ENCODE measurements at regions not wholly inside any gene's neighbourhood (a gene's known extent, or its start where the extent isn't known, plus 50 kb on each side); places are given as distances from the start of the nearest gene placed in this dataset.

DNA sequence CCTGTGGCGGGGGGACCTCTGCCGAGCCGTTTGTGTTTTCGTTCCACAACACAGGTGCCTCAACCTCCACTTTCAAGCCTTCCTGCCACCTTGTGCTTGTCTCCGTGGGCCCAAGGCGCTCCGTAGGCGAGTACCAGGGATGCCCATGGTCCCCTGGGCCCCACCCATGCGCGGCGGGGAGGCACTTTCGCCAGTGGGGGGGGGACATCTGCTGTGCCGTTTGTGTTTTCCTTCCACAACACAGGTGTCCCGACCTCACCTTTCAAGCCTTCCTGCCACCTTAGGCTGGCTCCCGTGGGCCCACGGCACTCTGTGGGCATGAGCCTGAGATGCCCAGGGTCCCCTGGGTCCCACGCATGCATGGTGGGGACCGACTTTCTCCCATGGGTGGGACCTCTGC is 335.9 kb downstream of the ALG10 start:
- H3K27me3 ChIP-seq (ENCODE audit: control insufficient read depth in 3 of 3, insufficient read depth in 3 of 3, low read length in 3 of 3) = no peaks in the 10 kb centered on the region
- H3K27ac ChIP-seq (ENCODE audit: low read depth in 1 of 3, low read length in 2 of 3) = no peak overlapping the region
- DNase-seq (no peak), FAIRE-seq (no peak)
- no peaks in the 10 kb centered on the region for H3K36me3 ChIP-seq (ENCODE audit: control insufficient read depth in 3 of 3, insufficient read depth in 2 of 3, low read depth in 1 of 3, low read length in 3 of 3)
- no peaks in the 10 kb centered on the region for H3K4me1 ChIP-seq (ENCODE audit: control insufficient read depth in 3 of 3, insufficient read depth in 2 of 3, low read depth in 1 of 3, low read length in 2 of 3)
- 62 to 68% (median 66%) methylated on average over 18 of the region's 18 CpGs for WGBS, 3 donors
- H3K4me3 ChIP-seq (ENCODE audit: low read depth in 1 of 3, low read length in 3 of 3) = no peak overlapping the region
- peaks cover 4 to 98% of the 10 kb centered on the region in 2 donors for H3K9me3 ChIP-seq (ENCODE audit: control insufficient read depth in 2 of 2, insufficient read depth in 1 of 2, low read depth in 1 of 2, low read length in 1 of 2)

DNA sequence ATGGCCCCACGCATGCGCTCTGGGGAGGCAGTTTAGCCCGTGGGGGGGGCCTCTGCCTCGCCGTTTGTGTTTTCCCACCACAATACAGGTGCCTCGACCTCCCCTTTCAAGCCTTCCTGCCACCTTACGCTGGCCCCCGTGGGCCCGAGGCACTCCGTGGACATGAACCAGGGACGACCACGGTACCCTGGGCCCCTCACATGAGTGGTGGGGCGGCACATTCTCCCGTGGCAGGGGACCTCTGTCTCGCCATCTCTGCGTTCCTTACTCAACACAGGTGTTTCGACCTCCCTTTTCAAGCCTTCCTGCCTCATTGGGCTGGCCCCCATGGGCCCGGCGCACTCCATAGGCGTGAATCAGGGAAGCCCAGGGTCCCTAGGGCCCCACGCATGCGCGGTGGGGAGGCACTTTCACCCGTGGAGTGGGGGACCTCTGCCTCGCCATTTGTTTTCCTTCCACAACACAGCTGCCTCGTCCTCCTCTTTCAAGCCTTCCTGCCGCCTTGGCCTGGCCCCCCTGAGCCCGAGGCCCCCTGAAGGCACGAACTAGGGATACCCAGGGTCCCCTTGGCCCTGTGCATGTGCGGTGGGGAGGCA is 339.5 kb downstream of the ALG10 start:
- Histone ChIP-seq H3K4me1 (ENCODE audit: control insufficient read depth in 3 of 3, insufficient read depth in 2 of 3, low read depth in 1 of 3, low read length in 2 of 3) (no peaks in the 10 kb centered on the region), H3K36me3 (ENCODE audit: control insufficient read depth in 3 of 3, insufficient read depth in 2 of 3, low read depth in 1 of 3, low read length in 3 of 3) (no peaks in the 10 kb centered on the region), H3K9me3 (ENCODE audit: control insufficient read depth in 2 of 2, insufficient read depth in 1 of 2, low read depth in 1 of 2, low read length in 1 of 2) (peaks cover 8 to 98% of the 10 kb centered on the region in 2 donors), H3K4me3 (ENCODE audit: low read depth in 1 of 3, low read length in 3 of 3) (no peak overlapping the region), H3K27me3 (ENCODE audit: control insufficient read depth in 3 of 3, insufficient read depth in 3 of 3, low read length in 3 of 3) (no peaks in the 10 kb centered on the region), H3K27ac (ENCODE audit: low read depth in 1 of 3, low read length in 2 of 3) (no peak overlapping the region)
- 53 to 60% (median 59%) methylated on average over 29 to 30 of the region's 30 CpGs for WGBS, 3 donors
- no peak for FAIRE-seq
- DNase-seq = no peak

DNA sequence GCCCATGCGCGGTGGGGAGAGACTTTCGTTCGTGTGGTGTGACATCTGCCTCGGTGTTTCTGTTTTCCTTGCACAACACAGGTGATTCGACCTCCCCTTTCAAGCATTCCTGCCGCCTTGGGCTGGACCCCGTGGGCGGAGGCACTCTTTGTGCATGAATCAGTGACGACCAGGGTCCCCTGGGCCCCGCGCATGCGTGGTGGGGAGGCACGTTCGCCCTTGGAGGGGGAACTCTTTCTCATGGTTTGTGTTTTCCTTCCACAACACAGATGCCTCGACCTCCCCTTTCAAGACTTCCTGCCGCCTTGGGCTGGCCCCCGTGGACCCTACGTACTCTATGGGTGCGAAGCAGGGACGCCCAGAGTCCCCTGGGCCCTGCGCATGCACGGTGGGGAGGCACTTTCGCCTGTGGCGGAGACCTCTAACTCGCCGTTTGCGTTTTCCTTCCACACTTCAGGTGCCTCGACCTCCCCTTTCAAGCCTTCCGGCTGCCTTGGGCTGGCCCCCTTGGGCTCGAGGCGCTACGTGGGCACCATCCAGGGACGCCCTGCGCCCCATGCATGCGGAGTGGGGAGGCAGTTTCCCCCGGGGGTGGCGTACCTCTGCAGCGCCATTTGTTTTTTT is 340.9 kb downstream of the ALG10 start:
- H3K4me3 ChIP-seq (ENCODE audit: low read depth in 1 of 3, low read length in 3 of 3) = no peak overlapping the region

DNA sequence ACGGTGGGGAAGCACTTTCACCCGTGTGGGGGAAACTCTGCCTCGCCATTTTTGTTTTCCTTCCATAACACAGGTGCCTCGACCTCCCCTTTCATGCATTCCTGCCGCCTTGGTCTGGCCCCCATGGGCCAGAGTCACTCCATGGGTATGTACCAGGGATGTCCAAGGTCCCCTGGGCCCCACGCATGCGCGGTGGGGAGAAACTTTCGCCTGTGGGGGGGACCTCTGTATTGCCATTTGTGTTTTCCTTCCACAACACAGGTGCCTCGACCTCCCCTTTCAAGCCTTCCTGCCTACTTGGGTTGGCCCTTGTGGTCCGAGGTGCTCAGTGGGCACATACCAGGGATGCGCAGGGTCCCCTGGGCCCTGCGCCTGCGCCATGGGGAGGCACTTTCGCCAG is 345.8 kb downstream of the ALG10 start:
- no peak for FAIRE-seq

More for the DNA sequence above, 340.9 kb downstream of the ALG10 start:
- DNase-seq = no peak
- H3K27ac ChIP-seq (ENCODE audit: low read depth in 1 of 3, low read length in 2 of 3) = no peak overlapping the region
- H3K4me1 ChIP-seq (ENCODE audit: control insufficient read depth in 3 of 3, insufficient read depth in 2 of 3, low read depth in 1 of 3, low read length in 2 of 3) = no peaks in the 10 kb centered on the region
- WGBS, 3 donors = 63 to 69% (median 69%) methylated on average over 39 of the region's 39 CpGs
- H3K27me3 ChIP-seq (ENCODE audit: control insufficient read depth in 3 of 3, insufficient read depth in 3 of 3, low read length in 3 of 3) = no peaks in the 10 kb centered on the region
- FAIRE-seq = no peak
- peaks cover 8 to 100% of the 10 kb centered on the region in 2 donors for H3K9me3 ChIP-seq (ENCODE audit: control insufficient read depth in 2 of 2, insufficient read depth in 1 of 2, low read depth in 1 of 2, low read length in 1 of 2)
- no peaks in the 10 kb centered on the region for H3K36me3 ChIP-seq (ENCODE audit: control insufficient read depth in 3 of 3, insufficient read depth in 2 of 3, low read depth in 1 of 3, low read length in 3 of 3)

DNA sequence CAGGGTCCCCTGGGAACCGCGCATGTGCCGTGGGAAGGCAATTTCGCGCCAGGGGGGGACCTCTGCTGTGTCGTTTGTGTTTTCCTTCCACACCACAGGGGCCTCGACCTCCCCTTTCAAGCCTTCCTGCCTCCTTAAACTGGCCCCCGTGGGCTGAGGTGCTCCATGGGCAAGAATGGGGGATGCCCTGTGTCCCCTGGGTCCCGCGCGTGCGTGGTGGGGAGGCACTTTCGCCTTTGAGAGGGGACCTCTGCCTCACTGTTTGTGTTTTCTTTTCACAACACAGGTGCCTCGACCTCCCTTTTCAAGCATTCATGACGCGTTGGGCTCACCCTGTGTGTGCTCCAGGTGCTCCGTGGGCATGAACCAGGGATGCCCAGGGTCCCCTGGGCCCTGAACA is 348.8 kb downstream of the ALG10 start:
- H3K36me3 ChIP-seq (ENCODE audit: control insufficient read depth in 3 of 3, insufficient read depth in 2 of 3, low read depth in 1 of 3, low read length in 3 of 3) = no peaks in the 10 kb centered on the region
- no peaks in the 10 kb centered on the region for H3K27me3 ChIP-seq (ENCODE audit: control insufficient read depth in 3 of 3, insufficient read depth in 3 of 3, low read length in 3 of 3)
- FAIRE-seq (no peak), DNase-seq (no peak)
- peaks cover 16 to 97% of the 10 kb centered on the region in 2 donors for H3K9me3 ChIP-seq (ENCODE audit: control insufficient read depth in 2 of 2, insufficient read depth in 1 of 2, low read depth in 1 of 2, low read length in 1 of 2)
- WGBS, 3 donors = 66 to 70% (median 68%) methylated on average over 17 of the region's 17 CpGs
- no peaks in the 10 kb centered on the region for H3K4me1 ChIP-seq (ENCODE audit: control insufficient read depth in 3 of 3, insufficient read depth in 2 of 3, low read depth in 1 of 3, low read length in 2 of 3)
- H3K4me3 ChIP-seq (ENCODE audit: low read depth in 1 of 3, low read length in 3 of 3) = no peak overlapping the region
- no peak overlapping the region for H3K27ac ChIP-seq (ENCODE audit: low read depth in 1 of 3, low read length in 2 of 3)

More for the DNA sequence above, 345.8 kb downstream of the ALG10 start:
- Histone ChIP-seq H3K27me3 (ENCODE audit: control insufficient read depth in 3 of 3, insufficient read depth in 3 of 3, low read length in 3 of 3) (no peaks in the 10 kb centered on the region), H3K27ac (ENCODE audit: low read depth in 1 of 3, low read length in 2 of 3) (no peak overlapping the region), H3K4me3 (ENCODE audit: low read depth in 1 of 3, low read length in 3 of 3) (no peak overlapping the region), H3K36me3 (ENCODE audit: control insufficient read depth in 3 of 3, insufficient read depth in 2 of 3, low read depth in 1 of 3, low read length in 3 of 3) (no peaks in the 10 kb centered on the region), H3K4me1 (ENCODE audit: control insufficient read depth in 3 of 3, insufficient read depth in 2 of 3, low read depth in 1 of 3, low read length in 2 of 3) (no peaks in the 10 kb centered on the region), H3K9me3 (ENCODE audit: control insufficient read depth in 2 of 2, insufficient read depth in 1 of 2, low read depth in 1 of 2, low read length in 1 of 2) (peaks cover 13 to 100% of the 10 kb centered on the region in 2 donors)
- WGBS, 3 donors = 60 to 68% (median 66%) methylated on average over 15 of the region's 15 CpGs
- no peak for DNase-seq

DNA sequence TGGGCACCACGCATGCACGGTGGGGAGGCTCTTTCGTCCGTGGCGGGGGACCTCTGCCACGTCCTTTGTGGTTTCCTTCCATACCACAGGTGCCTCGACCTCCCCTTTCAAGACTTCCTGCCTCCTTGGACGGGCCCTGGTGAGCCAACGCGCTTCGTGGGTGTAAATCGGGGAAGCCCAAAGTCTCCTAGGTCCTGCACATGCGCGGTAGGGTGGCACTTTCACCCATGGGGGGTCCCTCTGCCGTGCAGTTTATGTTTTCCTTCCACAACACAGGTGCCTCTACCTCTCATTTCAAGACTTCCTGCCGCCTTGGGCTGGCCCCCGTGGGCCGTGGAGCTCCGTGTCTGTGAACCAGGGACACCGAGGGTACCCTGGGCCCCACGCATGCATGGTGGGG is 349.7 kb downstream of the ALG10 start:
- H3K9me3 ChIP-seq (ENCODE audit: control insufficient read depth in 2 of 2, insufficient read depth in 1 of 2, low read depth in 1 of 2, low read length in 1 of 2) = peaks cover 11 to 97% of the 10 kb centered on the region in 2 donors
- 62 to 63% (median 62%) methylated on average over 21 of the region's 21 CpGs for WGBS, 3 donors
- no peaks in the 10 kb centered on the region for H3K27me3 ChIP-seq (ENCODE audit: control insufficient read depth in 3 of 3, insufficient read depth in 3 of 3, low read length in 3 of 3)
- no peak overlapping the region for H3K27ac ChIP-seq (ENCODE audit: low read depth in 1 of 3, low read length in 2 of 3)
- no peaks in the 10 kb centered on the region for H3K36me3 ChIP-seq (ENCODE audit: control insufficient read depth in 3 of 3, insufficient read depth in 2 of 3, low read depth in 1 of 3, low read length in 3 of 3)
- no peak for FAIRE-seq
- no peaks in the 10 kb centered on the region for H3K4me1 ChIP-seq (ENCODE audit: control insufficient read depth in 3 of 3, insufficient read depth in 2 of 3, low read depth in 1 of 3, low read length in 2 of 3)
- no peak overlapping the region for H3K4me3 ChIP-seq (ENCODE audit: low read depth in 1 of 3, low read length in 3 of 3)
- DNase-seq = no peak

DNA sequence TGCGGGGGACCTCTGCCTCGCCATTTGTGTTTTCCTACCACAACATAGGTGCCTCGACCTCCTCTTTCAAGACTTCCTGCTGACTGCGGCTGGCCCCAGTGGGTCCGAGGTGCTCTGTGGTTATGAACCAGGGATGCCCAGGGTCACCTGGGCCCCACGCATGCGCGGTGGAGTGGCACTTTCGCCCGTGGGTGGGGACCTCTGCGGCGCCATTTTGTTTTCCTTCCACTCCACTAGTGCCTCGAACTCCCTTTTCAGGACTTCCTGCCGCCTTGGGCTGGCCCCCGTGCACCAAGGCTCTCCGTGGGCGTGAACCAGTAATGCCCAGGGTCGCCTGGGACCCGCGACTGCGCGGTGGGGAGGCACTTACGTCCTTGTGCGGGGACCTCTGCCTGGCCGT is 351.6 kb downstream of the ALG10 start:
- H3K27me3 ChIP-seq (ENCODE audit: control insufficient read depth in 3 of 3, insufficient read depth in 3 of 3, low read length in 3 of 3) = no peaks in the 10 kb centered on the region
- H3K4me3 ChIP-seq (ENCODE audit: low read depth in 1 of 3, low read length in 3 of 3) = no peak overlapping the region
- DNase-seq (no peak), FAIRE-seq (no peak)
- no peaks in the 10 kb centered on the region for H3K4me1 ChIP-seq (ENCODE audit: control insufficient read depth in 3 of 3, insufficient read depth in 2 of 3, low read depth in 1 of 3, low read length in 2 of 3)
- H3K9me3 ChIP-seq (ENCODE audit: control insufficient read depth in 2 of 2, insufficient read depth in 1 of 2, low read depth in 1 of 2, low read length in 1 of 2) = peaks cover 9 to 97% of the 10 kb centered on the region in 2 donors
- H3K36me3 ChIP-seq (ENCODE audit: control insufficient read depth in 3 of 3, insufficient read depth in 2 of 3, low read depth in 1 of 3, low read length in 3 of 3) = no peaks in the 10 kb centered on the region
- 74 to 76% (median 76%) methylated on average over 25 of the region's 25 CpGs for WGBS, 3 donors
- no peak overlapping the region for H3K27ac ChIP-seq (ENCODE audit: low read depth in 1 of 3, low read length in 2 of 3)

DNA sequence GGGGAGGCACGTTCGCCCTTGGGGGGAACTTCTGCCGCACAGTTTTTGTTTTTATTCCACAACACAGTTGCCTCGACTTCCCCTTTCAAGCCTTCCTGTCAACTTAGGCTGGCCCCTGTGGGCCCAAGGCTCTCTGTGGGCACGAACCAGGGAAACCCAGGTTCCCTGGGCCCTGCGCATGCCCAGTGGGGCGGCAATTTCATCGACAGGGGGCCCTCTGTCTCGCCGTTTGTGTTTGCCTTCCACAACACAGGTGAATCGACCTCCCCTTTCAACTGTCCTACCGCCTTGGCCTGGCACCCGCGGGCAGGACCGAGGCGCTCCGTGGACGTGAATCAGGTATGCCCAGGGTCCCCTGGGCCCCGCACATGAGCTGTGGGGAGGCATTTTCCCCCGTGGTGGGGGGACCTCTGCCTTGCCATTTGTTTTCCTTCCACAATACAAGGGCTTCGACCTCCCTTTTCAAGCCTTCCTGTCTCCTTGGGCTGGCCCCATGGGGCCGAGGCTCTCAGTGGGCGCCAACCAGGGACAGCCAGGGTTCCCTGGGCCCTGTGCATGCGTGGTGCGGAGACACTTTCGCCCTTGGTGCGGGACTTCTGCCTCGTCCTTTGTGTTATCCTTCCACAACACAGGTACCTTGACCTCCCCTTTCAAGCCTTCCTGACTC is 354.0 kb downstream of the ALG10 start:
- DNase-seq (no peak), FAIRE-seq (no peak)
- no peak overlapping the region for H3K27ac ChIP-seq (ENCODE audit: low read depth in 1 of 3, low read length in 2 of 3)
- no peaks in the 10 kb centered on the region for H3K27me3 ChIP-seq (ENCODE audit: control insufficient read depth in 3 of 3, insufficient read depth in 3 of 3, low read length in 3 of 3)
- peaks cover 9 to 97% of the 10 kb centered on the region in 2 donors for H3K9me3 ChIP-seq (ENCODE audit: control insufficient read depth in 2 of 2, insufficient read depth in 1 of 2, low read depth in 1 of 2, low read length in 1 of 2)
- H3K4me3 ChIP-seq (ENCODE audit: low read depth in 1 of 3, low read length in 3 of 3) = no peak overlapping the region
- WGBS, 3 donors = 73 to 76% (median 73%) methylated on average over 27 to 28 of the region's 28 CpGs
- H3K36me3 ChIP-seq (ENCODE audit: control insufficient read depth in 3 of 3, insufficient read depth in 2 of 3, low read depth in 1 of 3, low read length in 3 of 3) = no peaks in the 10 kb centered on the region
- H3K4me1 ChIP-seq (ENCODE audit: control insufficient read depth in 3 of 3, insufficient read depth in 2 of 3, low read depth in 1 of 3, low read length in 2 of 3) = no peaks in the 10 kb centered on the region
